ENCODE measurements at regions not wholly inside any gene's neighbourhood (a gene's known extent, or its start where the extent isn't known, plus 50 kb on each side); places are given as distances from the start of the nearest gene placed in this dataset.

GRCh38 chr7:131745390-131746248 lies 189.2 kb upstream of the PODXL start:
- Mint-ChIP-seq H3K4me1 (ENCODE audit: low read depth) (no peaks in the 10 kb centered on the region), H3K36me3 (ENCODE audit: insufficient read depth) (no peaks in the 10 kb centered on the region), H3K27me3 (ENCODE audit: low read depth) (peaks cover 4% of the 10 kb centered on the region), H3K9me3 (peaks cover 3% of the 10 kb centered on the region), H3K4me3 (no peak overlapping the region)
- no peak for DNase-seq
- ATAC-seq, result no peak

GRCh38 chr7:131741446-131741845 lies 185.0 kb upstream of the PODXL start:
- Mint-ChIP-seq H3K4me1 (ENCODE audit: low read depth) (no peaks in the 10 kb centered on the region), H3K36me3 (ENCODE audit: insufficient read depth) (no peaks in the 10 kb centered on the region), H3K9me3 (peaks cover 3% of the 10 kb centered on the region), H3K4me3 (no peak overlapping the region), H3K27me3 (ENCODE audit: low read depth) (peaks cover 13% of the 10 kb centered on the region)
- no peak for DNase-seq
- no peak for ATAC-seq

- H3K27me3 Mint-ChIP-seq (ENCODE audit: low read depth), result peaks cover 24% of the 10 kb centered on the region
- no peaks in the 10 kb centered on the region for H3K9me3 Mint-ChIP-seq
- H3K36me3 Mint-ChIP-seq (ENCODE audit: insufficient read depth), result no peaks in the 10 kb centered on the region
- H3K4me1 Mint-ChIP-seq (ENCODE audit: low read depth), result no peaks in the 10 kb centered on the region
- no peak for DNase-seq
- no peak for ATAC-seq
- H3K4me3 Mint-ChIP-seq, result no peak overlapping the region
These were observed 181.5 kb upstream of the PODXL start for GRCh38 chr7:131737746-131738465.

GRCh38 chr7:131735101-131735500 lies 178.7 kb upstream of the PODXL start:
- no peaks in the 10 kb centered on the region for H3K36me3 Mint-ChIP-seq (ENCODE audit: insufficient read depth)
- ATAC-seq, result no peak
- no peaks in the 10 kb centered on the region for H3K4me1 Mint-ChIP-seq (ENCODE audit: low read depth)
- H3K27me3 Mint-ChIP-seq (ENCODE audit: low read depth), result peaks cover 27% of the 10 kb centered on the region
- no peaks in the 10 kb centered on the region for H3K9me3 Mint-ChIP-seq
- DNase-seq, result no peak
- H3K4me3 Mint-ChIP-seq, result no peak overlapping the region

- no peak for ATAC-seq
- peaks cover 31% of the 10 kb centered on the region for H3K27me3 Mint-ChIP-seq (ENCODE audit: low read depth)
- no peaks in the 10 kb centered on the region for H3K36me3 Mint-ChIP-seq (ENCODE audit: insufficient read depth)
- no peaks in the 10 kb centered on the region for H3K4me1 Mint-ChIP-seq (ENCODE audit: low read depth)
- peaks cover 4% of the 10 kb centered on the region for H3K9me3 Mint-ChIP-seq
- H3K4me3 Mint-ChIP-seq, result no peak overlapping the region
- no peak for DNase-seq
These were observed 177.2 kb upstream of the PODXL start for GRCh38 chr7:131733604-131734003.

- Mint-ChIP-seq H3K27me3 (ENCODE audit: low read depth) (peaks cover 14% of the 10 kb centered on the region), H3K4me1 (ENCODE audit: low read depth) (no peaks in the 10 kb centered on the region), H3K9me3 (peaks cover 7% of the 10 kb centered on the region), H3K36me3 (ENCODE audit: insufficient read depth) (no peaks in the 10 kb centered on the region), H3K4me3 (no peak overlapping the region)
- ATAC-seq, result no peak
- DNase-seq, result no peak
These were observed 170.8 kb upstream of the PODXL start for GRCh38 chr7:131727189-131727588.

- no peaks in the 10 kb centered on the region for H3K36me3 Mint-ChIP-seq (ENCODE audit: insufficient read depth)
- H3K4me3 Mint-ChIP-seq, result no peak overlapping the region
- peaks cover 7% of the 10 kb centered on the region for H3K9me3 Mint-ChIP-seq
- DNase-seq, result no peak
- no peaks in the 10 kb centered on the region for H3K4me1 Mint-ChIP-seq (ENCODE audit: low read depth)
- no peak for ATAC-seq
- peaks cover 9% of the 10 kb centered on the region for H3K27me3 Mint-ChIP-seq (ENCODE audit: low read depth)
These were observed 170.3 kb upstream of the PODXL start for GRCh38 chr7:131726686-131727085.

GRCh38 chr7:131726031-131726430 lies 169.6 kb upstream of the PODXL start:
- peaks cover 7% of the 10 kb centered on the region for H3K9me3 Mint-ChIP-seq
- ATAC-seq (no peak), DNase-seq (no peak)
- no peaks in the 10 kb centered on the region for H3K4me1 Mint-ChIP-seq (ENCODE audit: low read depth)
- H3K27me3 Mint-ChIP-seq (ENCODE audit: low read depth), result peaks cover 9% of the 10 kb centered on the region
- H3K36me3 Mint-ChIP-seq (ENCODE audit: insufficient read depth), result no peaks in the 10 kb centered on the region
- no peak overlapping the region for H3K4me3 Mint-ChIP-seq

- H3K36me3 Mint-ChIP-seq (ENCODE audit: insufficient read depth), result no peaks in the 10 kb centered on the region
- no peak for ATAC-seq
- no peaks in the 10 kb centered on the region for H3K4me1 Mint-ChIP-seq (ENCODE audit: low read depth)
- no peak overlapping the region for H3K4me3 Mint-ChIP-seq
- peaks cover 7% of the 10 kb centered on the region for H3K9me3 Mint-ChIP-seq
- H3K27me3 Mint-ChIP-seq (ENCODE audit: low read depth), result peaks cover 9% of the 10 kb centered on the region
- no peak for DNase-seq
These were observed 168.4 kb upstream of the PODXL start for GRCh38 chr7:131724776-131725345.

- Mint-ChIP-seq H3K36me3 (ENCODE audit: insufficient read depth) (no peaks in the 10 kb centered on the region), H3K9me3 (peaks cover 6% of the 10 kb centered on the region), H3K4me1 (ENCODE audit: low read depth) (no peaks in the 10 kb centered on the region), H3K27me3 (ENCODE audit: low read depth) (peaks cover 9% of the 10 kb centered on the region), H3K4me3 (no peak overlapping the region)
- ATAC-seq, result no peak
- DNase-seq, result no peak
These were observed 167.5 kb upstream of the PODXL start for GRCh38 chr7:131723926-131724325.

GRCh38 chr7:131722371-131722770 lies 165.9 kb upstream of the PODXL start:
- Mint-ChIP-seq H3K36me3 (ENCODE audit: insufficient read depth) (no peaks in the 10 kb centered on the region), H3K4me3 (no peak overlapping the region), H3K4me1 (ENCODE audit: low read depth) (no peaks in the 10 kb centered on the region), H3K9me3 (no peaks in the 10 kb centered on the region), H3K27me3 (ENCODE audit: low read depth) (peaks cover 9% of the 10 kb centered on the region)
- no peak for ATAC-seq
- no peak for DNase-seq

- Mint-ChIP-seq H3K4me1 (ENCODE audit: low read depth) (no peaks in the 10 kb centered on the region), H3K4me3 (no peak overlapping the region), H3K27me3 (ENCODE audit: low read depth) (peaks cover 9% of the 10 kb centered on the region), H3K36me3 (ENCODE audit: insufficient read depth) (no peaks in the 10 kb centered on the region), H3K9me3 (no peaks in the 10 kb centered on the region)
- no peak for DNase-seq
- no peak for ATAC-seq
These were observed 165.2 kb upstream of the PODXL start for GRCh38 chr7:131721660-131722059.

GRCh38 chr7:131720703-131721102 lies 164.3 kb upstream of the PODXL start:
- Mint-ChIP-seq H3K4me3 (no peak overlapping the region), H3K36me3 (ENCODE audit: insufficient read depth) (no peaks in the 10 kb centered on the region), H3K9me3 (no peaks in the 10 kb centered on the region), H3K4me1 (ENCODE audit: low read depth) (no peaks in the 10 kb centered on the region), H3K27me3 (ENCODE audit: low read depth) (peaks cover 14% of the 10 kb centered on the region)
- no peak for DNase-seq
- ATAC-seq, result no peak

- ATAC-seq (no peak), DNase-seq (no peak)
- H3K4me1 Mint-ChIP-seq (ENCODE audit: low read depth), result no peaks in the 10 kb centered on the region
- no peak overlapping the region for H3K4me3 Mint-ChIP-seq
- no peaks in the 10 kb centered on the region for H3K9me3 Mint-ChIP-seq
- H3K36me3 Mint-ChIP-seq (ENCODE audit: insufficient read depth), result no peaks in the 10 kb centered on the region
- H3K27me3 Mint-ChIP-seq (ENCODE audit: low read depth), result peaks cover 12% of the 10 kb centered on the region
These were observed 160.8 kb upstream of the PODXL start for GRCh38 chr7:131717181-131717580.

GRCh38 chr7:131699323-131699722 lies 142.9 kb upstream of the PODXL start:
- Mint-ChIP-seq H3K9me3 (peaks cover 5% of the 10 kb centered on the region), H3K4me3 (no peak overlapping the region), H3K36me3 (ENCODE audit: insufficient read depth) (no peaks in the 10 kb centered on the region), H3K4me1 (ENCODE audit: low read depth) (no peaks in the 10 kb centered on the region), H3K27me3 (ENCODE audit: low read depth) (no peaks in the 10 kb centered on the region)
- DNase-seq (no peak), ATAC-seq (no peak)

Measured in activated T-cell treated with anti-CD3 and anti-CD28 coated beads, Interleukin-2, amount 50 U/mL, for 4 hours (primary cell).